Hepatocyte (in vitro differentiated cells): ENCODE measurements at regions not wholly inside any gene's neighbourhood (a gene's known extent, or its start where the extent isn't known, plus 50 kb on each side); places are given as distances from the start of the nearest gene placed in this dataset.

Experiments used
- DNase-seq: peaks from one replicate; pipeline ENCODE4 v3.0.0-alpha.2; 2016; ENCODE audit warnings: low spot score
- H2AFZ ChIP-seq: fragments of 200-600 bp; sonication (generic); 2 replicates; pipeline ENCODE4 v1.6.0; 2016; ENCODE audit warnings: antibody characterized with exemption, mild to moderate bottlenecking
- H3K27ac ChIP-seq: fragments of 200-600 bp; sonication (generic); 2 replicates; pipeline ENCODE4 v1.5.1; 2016; ENCODE audit warnings: mild to moderate bottlenecking
- H3K27me3 ChIP-seq: fragments of 200-600 bp; sonication (generic); 2 replicates; pipeline ENCODE4 v1.6.1; 2016
- H3K36me3 ChIP-seq: fragments of 200-600 bp; sonication (generic); replicated peaks from 2 replicates; pipeline ENCODE4 v1.5.1; 2016; ENCODE audit warnings: low read depth; ENCODE audit not compliant: insufficient read depth
- H3K4me1 ChIP-seq: fragments of 200-600 bp; sonication (generic); 2 replicates; pipeline ENCODE4 v1.5.1; 2016; ENCODE audit warnings: mild to moderate bottlenecking, moderate library complexity; ENCODE audit not compliant: insufficient read depth
- H3K4me2 ChIP-seq: fragments of 200-600 bp; sonication (generic); 2 replicates; pipeline ENCODE4 v1.6.0; 2016
- H3K4me3 ChIP-seq: fragments of 200-600 bp; sonication (generic); 2 replicates; pipeline ENCODE4 v1.5.1; 2016; ENCODE audit warnings: mild to moderate bottlenecking
- H3K79me2 ChIP-seq: fragments of 200-600 bp; sonication (generic); 2 replicates; pipeline ENCODE4 v1.6.0; 2017; ENCODE audit warnings: mild to moderate bottlenecking
- H3K9me2 ChIP-seq: fragments of 200-600 bp; sonication (generic); replicated peaks from 2 replicates; pipeline ENCODE4 v1.6.0; 2017; ENCODE audit warnings: mild to moderate bottlenecking; ENCODE audit not compliant: insufficient read depth
- H3K9me3 ChIP-seq: fragments of 200-600 bp; sonication (generic); 2 replicates; pipeline ENCODE4 v1.5.1; 2016; ENCODE audit warnings: low read depth, mild to moderate bottlenecking
- H4K20me1 ChIP-seq: fragments of 200-600 bp; sonication (generic); 2 replicates; pipeline ENCODE4 v1.6.0; 2016; ENCODE audit warnings: mild to moderate bottlenecking; ENCODE audit not compliant: insufficient read depth, poor library complexity, severe bottlenecking
- CTCF ChIP-seq: fragments of 200-600 bp; sonication (generic); IDR thresholded peaks from 2 replicates; pipeline ENCODE4 v1.5.1; 2016; ENCODE audit warnings: antibody characterized with exemption, mild to moderate bottlenecking; ENCODE audit not compliant: poor library complexity
- EZH2 ChIP-seq: fragments of 200-600 bp; sonication (generic); IDR thresholded peaks from 2 replicates; pipeline ENCODE4 v1.6.1; 2016; ENCODE audit warnings: antibody characterized with exemption, mild to moderate bottlenecking, borderline replicate concordance
- EZH2phosphoT487 ChIP-seq: fragments of 200-600 bp; sonication (generic); IDR thresholded peaks from one replicate; pipeline ENCODE4 v1.6.1; 2018; ENCODE audit warnings: antibody characterized with exemption, mild to moderate bottlenecking, low read depth, moderate library complexity; ENCODE audit not compliant: unreplicated experiment, severe bottlenecking
- WGBS: methylation state at CpG from one replicate; pipeline ENCODE4 v1.1.6; 2016; ENCODE audit warnings: low lambda C conversion rate; ENCODE audit errors: missing lambda C conversion rate; 5-methylcytosine and 5-hydroxymethylcytosine counted together

GRCh38 chr7:19364950-19365349, 219.7 kb upstream of the FERD3L start:
- H3K9me3 ChIP-seq: no peaks in the 10 kb centered on the region
- no peaks in the 10 kb centered on the region for H3K27me3 ChIP-seq
- H3K4me3 ChIP-seq: no peak overlapping the region
- H3K27ac ChIP-seq: no peak overlapping the region
- 30% methylated on average over 4 of the region's 4 CpGs for WGBS
- DNase-seq: no peak
- no peaks in the 10 kb centered on the region for H3K9me2 ChIP-seq
- no peak overlapping the region for H2AFZ ChIP-seq
- TF ChIP-seq EZH2phosphoT487: no peak
- no peak for TF ChIP-seq CTCF
- TF ChIP-seq EZH2: no peak
- no peaks in the 10 kb centered on the region for H3K4me1 ChIP-seq
- no peak overlapping the region for H3K4me2 ChIP-seq
- H4K20me1 ChIP-seq: no peaks in the 10 kb centered on the region
- no peaks in the 10 kb centered on the region for H3K79me2 ChIP-seq
- H3K36me3 ChIP-seq: no peaks in the 10 kb centered on the region

GRCh38 chr7:19362099-19362498, 216.9 kb upstream of the FERD3L start:
- no peak for TF ChIP-seq EZH2phosphoT487
- no peak for TF ChIP-seq EZH2
- no peak for TF ChIP-seq CTCF
- H2AFZ ChIP-seq: no peak overlapping the region
- H3K4me3 ChIP-seq: no peak overlapping the region
- no peak overlapping the region for H3K27ac ChIP-seq
- no peaks in the 10 kb centered on the region for H3K27me3 ChIP-seq
- H4K20me1 ChIP-seq: no peaks in the 10 kb centered on the region
- no peak overlapping the region for H3K4me2 ChIP-seq
- H3K9me2 ChIP-seq: no peaks in the 10 kb centered on the region
- H3K79me2 ChIP-seq: no peaks in the 10 kb centered on the region
- H3K36me3 ChIP-seq: no peaks in the 10 kb centered on the region
- H3K4me1 ChIP-seq: no peaks in the 10 kb centered on the region
- 96% methylated on average over 2 of the region's 2 CpGs for WGBS
- no peaks in the 10 kb centered on the region for H3K9me3 ChIP-seq
- no peak for DNase-seq

- H3K4me3 ChIP-seq: no peak overlapping the region
- no peaks in the 10 kb centered on the region for H3K27me3 ChIP-seq
- no peak overlapping the region for H3K27ac ChIP-seq
- H4K20me1 ChIP-seq: no peaks in the 10 kb centered on the region
- 91% methylated on average over 2 of the region's 2 CpGs for WGBS
- H3K36me3 ChIP-seq: no peaks in the 10 kb centered on the region
- DNase-seq: no peak
- TF ChIP-seq EZH2 (no peak), CTCF (no peak), EZH2phosphoT487 (no peak)
- H3K9me2 ChIP-seq: no peaks in the 10 kb centered on the region
- no peak overlapping the region for H2AFZ ChIP-seq
- H3K4me1 ChIP-seq: no peaks in the 10 kb centered on the region
- H3K79me2 ChIP-seq: no peaks in the 10 kb centered on the region
- no peak overlapping the region for H3K4me2 ChIP-seq
- H3K9me3 ChIP-seq: no peaks in the 10 kb centered on the region
Measured at GRCh38 chr7:19353180-19353579, 208.0 kb upstream of the FERD3L start.

- H3K4me2 ChIP-seq: no peak overlapping the region
- no peaks in the 10 kb centered on the region for H3K27me3 ChIP-seq
Measured at GRCh38 chr7:19352305-19352695, 207.1 kb upstream of the FERD3L start.

More at GRCh38 chr7:19352305-19352695, 207.1 kb upstream of the FERD3L start:
- Histone ChIP-seq H2AFZ (no peak overlapping the region), H3K79me2 (no peaks in the 10 kb centered on the region), H3K27ac (no peak overlapping the region), H3K36me3 (no peaks in the 10 kb centered on the region), H3K4me3 (no peak overlapping the region), H3K9me3 (no peaks in the 10 kb centered on the region), H4K20me1 (no peaks in the 10 kb centered on the region), H3K9me2 (no peaks in the 10 kb centered on the region), H3K4me1 (no peaks in the 10 kb centered on the region)
- DNase-seq: no peak
- TF ChIP-seq EZH2phosphoT487 (no peak), CTCF (no peak), EZH2 (no peak)
- WGBS: 53% methylated on average over 1 of the region's 1 CpG
